C4-2B (cell line): ENCODE measurements at regions not wholly inside any gene's neighbourhood (a gene's known extent, or its start where the extent isn't known, plus 50 kb on each side); places are given as distances from the start of the nearest gene placed in this dataset.

ENCODE experiments used
- CTCF ChIP-seq: fragments of 450-650 bp; conservative IDR thresholded peaks from 2 replicates; pipeline ENCODE4 v1.5.1; 2017; ENCODE audit warnings: mild to moderate bottlenecking
- ZFX ChIP-seq: fragments of 450-650 bp; IDR thresholded peaks from 2 replicates; pipeline ENCODE4 v1.6.1; 2017

- TF ChIP-seq CTCF (peak; percentile 75), ZFX (no peak)
These were observed 76.6 kb upstream of the VGLL2 start for GRCh38 chr6:117188627-117189201.
